SK-N-SH treated with all-trans-retinoic acid at 6 μM for 48 hours (cell line): ENCODE measurements at regions not wholly inside any gene's neighbourhood (a gene's known extent, or its start where the extent isn't known, plus 50 kb on each side); places are given as distances from the start of the nearest gene placed in this dataset.

Experiments used
- ATAC-seq: fragments of 200-7000 bp; cut with Tn5 transposase; 3 replicates; pipeline ENCODE4 v1.9.1; 2020; ENCODE audit warnings: mild to moderate bottlenecking, moderate library complexity
- ARNTL ChIP-seq: fragments of 450-650 bp; formaldehyde crosslinking; IDR thresholded peaks from 2 replicates; pipeline ENCODE4 v1.5.0; 2020; ENCODE audit warnings: low read depth, mild to moderate bottlenecking, moderate library complexity, borderline replicate concordance
- BACH2 ChIP-seq: fragments of 250-450 bp; sonication (Bioruptor Pico); IDR thresholded peaks from 2 replicates; pipeline ENCODE4 v1.9.0; 2021; ENCODE audit warnings: mild to moderate bottlenecking, borderline replicate concordance
- ESRRG ChIP-seq: fragments of 250-450 bp; sonication (Bioruptor Pico); IDR thresholded peaks from 2 replicates; pipeline ENCODE4 v1.6.1; 2021; ENCODE audit warnings: mild to moderate bottlenecking
- GLIS3 ChIP-seq: fragments of 250-450 bp; sonication (Bioruptor Pico); IDR thresholded peaks from 2 replicates; pipeline ENCODE4 v1.5.0; 2020; ENCODE audit warnings: mild to moderate bottlenecking, moderate library complexity
- ISL1 ChIP-seq: fragments of 250-450 bp; sonication (Bioruptor Pico); IDR thresholded peaks from 2 replicates; pipeline ENCODE4 v2.1.2; 2022; ENCODE audit warnings: mild to moderate bottlenecking, moderate library complexity
- OSR1 ChIP-seq: fragments of 250-450 bp; sonication (Bioruptor Pico); IDR thresholded peaks from 2 replicates; pipeline ENCODE4 v1.8.0; 2022; ENCODE audit warnings: moderate library complexity, mild to moderate bottlenecking, inconsistent platforms
- PPARA ChIP-seq: fragments of 250-450 bp; sonication (Bioruptor Pico); IDR thresholded peaks from 2 replicates; pipeline ENCODE4 v1.5.0; 2020; ENCODE audit warnings: mild to moderate bottlenecking, borderline replicate concordance
- RARB ChIP-seq: fragments of 250-450 bp; sonication (Bioruptor Pico); IDR thresholded peaks from 2 replicates; pipeline ENCODE4 v1.8.0; 2021; ENCODE audit warnings: mild to moderate bottlenecking, moderate library complexity
- SNAI2 ChIP-seq: fragments of 250-450 bp; sonication (Bioruptor Pico); IDR thresholded peaks from 2 replicates; pipeline ENCODE4 v1.5.0; 2020; ENCODE audit warnings: mild to moderate bottlenecking, moderate library complexity
- TCF4 ChIP-seq: fragments of 250-450 bp; sonication (Bioruptor Pico); IDR thresholded peaks from 2 replicates; pipeline ENCODE4 v1.8.0; 2021; ENCODE audit warnings: mild to moderate bottlenecking, moderate library complexity, borderline replicate concordance
- TOX ChIP-seq: fragments of 250-450 bp; sonication (Bioruptor Pico); IDR thresholded peaks from 2 replicates; pipeline ENCODE4 v1.8.0; 2021; ENCODE audit warnings: mild to moderate bottlenecking, moderate library complexity, borderline replicate concordance
- ZC3H10 ChIP-seq: fragments of 250-450 bp; sonication (Bioruptor Pico); IDR thresholded peaks from 2 replicates; pipeline ENCODE4 v1.5.1; 2021; ENCODE audit warnings: mild to moderate bottlenecking, moderate library complexity
- ZFP3 ChIP-seq: fragments of 250-450 bp; sonication (Bioruptor Pico); IDR thresholded peaks from 2 replicates; pipeline ENCODE4 v1.5.0; 2020; ENCODE audit warnings: mild to moderate bottlenecking, moderate library complexity
- ZFP30 ChIP-seq: fragments of 450-650 bp; formaldehyde crosslinking; IDR thresholded peaks from 2 replicates; pipeline ENCODE4 v1.5.0; 2022; ENCODE audit warnings: mild to moderate bottlenecking, moderate library complexity
- ZNF565 ChIP-seq: fragments of 450-650 bp; formaldehyde crosslinking; conservative IDR thresholded peaks from 2 replicates; pipeline ENCODE4 v1.5.0; 2020; ENCODE audit warnings: low read depth, mild to moderate bottlenecking, moderate library complexity
- ZNF70 ChIP-seq: fragments of 450-650 bp; formaldehyde crosslinking; IDR thresholded peaks from 2 replicates; pipeline ENCODE4 v1.5.0; 2020; ENCODE audit warnings: mild to moderate bottlenecking, moderate library complexity
- ZNF8 ChIP-seq: fragments of 450-650 bp; formaldehyde crosslinking; IDR thresholded peaks from 2 replicates; pipeline ENCODE4 v1.5.0; 2020; ENCODE audit warnings: mild to moderate bottlenecking, moderate library complexity
- TF ChIP-seq, protein P1 (sequence below): fragments of 250-450 bp; sonication (Bioruptor Pico); IDR thresholded peaks from 2 replicates; pipeline ENCODE4 v1.5.1; 2021; ENCODE audit warnings: mild to moderate bottlenecking, moderate library complexity
- TF ChIP-seq, protein P2 (sequence below): fragments of 250-450 bp; sonication (Bioruptor Pico); IDR thresholded peaks from 2 replicates; pipeline ENCODE4 v1.8.0; 2021; ENCODE audit warnings: low read depth, mild to moderate bottlenecking, moderate library complexity, borderline replicate concordance
- TF ChIP-seq, protein P3 (sequence below): fragments of 250-450 bp; sonication (Bioruptor Pico); IDR thresholded peaks from 2 replicates; pipeline ENCODE4 v1.5.0; 2020; ENCODE audit warnings: mild to moderate bottlenecking, moderate library complexity

- TF ChIP-seq TCF4 (CRISPR knock-in tag): no peak
- no peak for TF ChIP-seq ISL1 (CRISPR knock-in tag)
- TF ChIP-seq, protein P1, sequence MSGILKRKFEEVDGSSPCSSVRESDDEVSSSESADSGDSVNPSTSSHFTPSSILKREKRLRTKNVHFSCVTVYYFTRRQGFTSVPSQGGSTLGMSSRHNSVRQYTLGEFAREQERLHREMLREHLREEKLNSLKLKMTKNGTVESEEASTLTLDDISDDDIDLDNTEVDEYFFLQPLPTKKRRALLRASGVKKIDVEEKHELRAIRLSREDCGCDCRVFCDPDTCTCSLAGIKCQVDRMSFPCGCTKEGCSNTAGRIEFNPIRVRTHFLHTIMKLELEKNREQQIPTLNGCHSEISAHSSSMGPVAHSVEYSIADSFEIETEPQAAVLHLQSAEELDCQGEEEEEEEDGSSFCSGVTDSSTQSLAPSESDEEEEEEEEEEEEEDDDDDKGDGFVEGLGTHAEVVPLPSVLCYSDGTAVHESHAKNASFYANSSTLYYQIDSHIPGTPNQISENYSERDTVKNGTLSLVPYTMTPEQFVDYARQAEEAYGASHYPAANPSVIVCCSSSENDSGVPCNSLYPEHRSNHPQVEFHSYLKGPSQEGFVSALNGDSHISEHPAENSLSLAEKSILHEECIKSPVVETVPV (CRISPR knock-in tag): no peak
- TF ChIP-seq ESRRG (CRISPR knock-in tag): no peak
- no peak for TF ChIP-seq ZC3H10 (CRISPR knock-in tag)
- no peak for TF ChIP-seq PPARA (CRISPR knock-in tag)
- no peak for TF ChIP-seq RARB (CRISPR knock-in tag)
- TF ChIP-seq OSR1 (CRISPR knock-in tag): no peak
- no peak for TF ChIP-seq ARNTL (CRISPR knock-in tag)
- no peak for TF ChIP-seq ZFP30 (CRISPR knock-in tag)
- no peak for TF ChIP-seq BACH2 (CRISPR knock-in tag)
- no peak for TF ChIP-seq ZNF565
- TF ChIP-seq ZNF8 (CRISPR knock-in tag): no peak
- TF ChIP-seq, protein P2, sequence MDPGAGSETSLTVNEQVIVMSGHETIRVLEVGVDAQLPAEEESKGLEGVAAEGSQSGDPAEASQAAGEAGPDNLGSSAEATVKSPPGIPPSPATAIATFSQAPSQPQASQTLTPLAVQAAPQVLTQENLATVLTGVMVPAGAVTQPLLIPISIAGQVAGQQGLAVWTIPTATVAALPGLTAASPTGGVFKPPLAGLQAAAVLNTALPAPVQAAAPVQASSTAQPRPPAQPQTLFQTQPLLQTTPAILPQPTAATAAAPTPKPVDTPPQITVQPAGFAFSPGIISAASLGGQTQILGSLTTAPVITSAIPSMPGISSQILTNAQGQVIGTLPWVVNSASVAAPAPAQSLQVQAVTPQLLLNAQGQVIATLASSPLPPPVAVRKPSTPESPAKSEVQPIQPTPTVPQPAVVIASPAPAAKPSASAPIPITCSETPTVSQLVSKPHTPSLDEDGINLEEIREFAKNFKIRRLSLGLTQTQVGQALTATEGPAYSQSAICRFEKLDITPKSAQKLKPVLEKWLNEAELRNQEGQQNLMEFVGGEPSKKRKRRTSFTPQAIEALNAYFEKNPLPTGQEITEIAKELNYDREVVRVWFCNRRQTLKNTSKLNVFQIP: no peak
- TF ChIP-seq ZFP3 (CRISPR knock-in tag): no peak
- TF ChIP-seq GLIS3 (CRISPR knock-in tag): no peak
- no peak for TF ChIP-seq TOX (CRISPR knock-in tag)
- no peak for ATAC-seq
Observed at GRCh38 chr9:103997856-103998370, 96.2 kb upstream of the SMC2 start.

- ATAC-seq: no peak
- TF ChIP-seq, protein P3, sequence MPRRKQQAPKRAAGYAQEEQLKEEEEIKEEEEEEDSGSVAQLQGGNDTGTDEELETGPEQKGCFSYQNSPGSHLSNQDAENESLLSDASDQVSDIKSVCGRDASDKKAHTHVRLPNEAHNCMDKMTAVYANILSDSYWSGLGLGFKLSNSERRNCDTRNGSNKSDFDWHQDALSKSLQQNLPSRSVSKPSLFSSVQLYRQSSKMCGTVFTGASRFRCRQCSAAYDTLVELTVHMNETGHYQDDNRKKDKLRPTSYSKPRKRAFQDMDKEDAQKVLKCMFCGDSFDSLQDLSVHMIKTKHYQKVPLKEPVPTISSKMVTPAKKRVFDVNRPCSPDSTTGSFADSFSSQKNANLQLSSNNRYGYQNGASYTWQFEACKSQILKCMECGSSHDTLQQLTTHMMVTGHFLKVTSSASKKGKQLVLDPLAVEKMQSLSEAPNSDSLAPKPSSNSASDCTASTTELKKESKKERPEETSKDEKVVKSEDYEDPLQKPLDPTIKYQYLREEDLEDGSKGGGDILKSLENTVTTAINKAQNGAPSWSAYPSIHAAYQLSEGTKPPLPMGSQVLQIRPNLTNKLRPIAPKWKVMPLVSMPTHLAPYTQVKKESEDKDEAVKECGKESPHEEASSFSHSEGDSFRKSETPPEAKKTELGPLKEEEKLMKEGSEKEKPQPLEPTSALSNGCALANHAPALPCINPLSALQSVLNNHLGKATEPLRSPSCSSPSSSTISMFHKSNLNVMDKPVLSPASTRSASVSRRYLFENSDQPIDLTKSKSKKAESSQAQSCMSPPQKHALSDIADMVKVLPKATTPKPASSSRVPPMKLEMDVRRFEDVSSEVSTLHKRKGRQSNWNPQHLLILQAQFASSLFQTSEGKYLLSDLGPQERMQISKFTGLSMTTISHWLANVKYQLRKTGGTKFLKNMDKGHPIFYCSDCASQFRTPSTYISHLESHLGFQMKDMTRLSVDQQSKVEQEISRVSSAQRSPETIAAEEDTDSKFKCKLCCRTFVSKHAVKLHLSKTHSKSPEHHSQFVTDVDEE: no peak
- no peak for TF ChIP-seq ESRRG (CRISPR knock-in tag)
- TF ChIP-seq, protein P1 (CRISPR knock-in tag): no peak
- no peak for TF ChIP-seq GLIS3 (CRISPR knock-in tag)
- no peak for TF ChIP-seq PPARA (CRISPR knock-in tag)
- no peak for TF ChIP-seq ZNF8 (CRISPR knock-in tag)
- TF ChIP-seq RARB (CRISPR knock-in tag): no peak
- TF ChIP-seq ZFP3 (CRISPR knock-in tag): no peak
- no peak for TF ChIP-seq ZFP30 (CRISPR knock-in tag)
- no peak for TF ChIP-seq SNAI2 (CRISPR knock-in tag)
- no peak for TF ChIP-seq ARNTL (CRISPR knock-in tag)
- no peak for TF ChIP-seq ZNF565
- TF ChIP-seq OSR1 (CRISPR knock-in tag): no peak
- no peak for TF ChIP-seq ZNF70 (CRISPR knock-in tag)
- TF ChIP-seq, protein P2: no peak
- no peak for TF ChIP-seq TCF4 (CRISPR knock-in tag)
Observed at GRCh38 chr9:103999375-104000062, 94.6 kb upstream of the SMC2 start.
